ENCODE measurements at regions not wholly inside any gene's neighbourhood (a gene's known extent, or its start where the extent isn't known, plus 50 kb on each side); places are given as distances from the start of the nearest gene placed in this dataset.
"Not testable (repeated sequence)": the region's sequence is repeated elsewhere in the genome, so short reads cannot be mapped to it uniquely, and the experiment has no call there.

- no peaks in the 10 kb centered on the region for H3K9me3 ChIP-seq
- no peaks in the 10 kb centered on the region for H3K36me3 ChIP-seq
- TF ChIP-seq, protein P1, sequence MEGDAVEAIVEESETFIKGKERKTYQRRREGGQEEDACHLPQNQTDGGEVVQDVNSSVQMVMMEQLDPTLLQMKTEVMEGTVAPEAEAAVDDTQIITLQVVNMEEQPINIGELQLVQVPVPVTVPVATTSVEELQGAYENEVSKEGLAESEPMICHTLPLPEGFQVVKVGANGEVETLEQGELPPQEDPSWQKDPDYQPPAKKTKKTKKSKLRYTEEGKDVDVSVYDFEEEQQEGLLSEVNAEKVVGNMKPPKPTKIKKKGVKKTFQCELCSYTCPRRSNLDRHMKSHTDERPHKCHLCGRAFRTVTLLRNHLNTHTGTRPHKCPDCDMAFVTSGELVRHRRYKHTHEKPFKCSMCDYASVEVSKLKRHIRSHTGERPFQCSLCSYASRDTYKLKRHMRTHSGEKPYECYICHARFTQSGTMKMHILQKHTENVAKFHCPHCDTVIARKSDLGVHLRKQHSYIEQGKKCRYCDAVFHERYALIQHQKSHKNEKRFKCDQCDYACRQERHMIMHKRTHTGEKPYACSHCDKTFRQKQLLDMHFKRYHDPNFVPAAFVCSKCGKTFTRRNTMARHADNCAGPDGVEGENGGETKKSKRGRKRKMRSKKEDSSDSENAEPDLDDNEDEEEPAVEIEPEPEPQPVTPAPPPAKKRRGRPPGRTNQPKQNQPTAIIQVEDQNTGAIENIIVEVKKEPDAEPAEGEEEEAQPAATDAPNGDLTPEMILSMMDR (IDR thresholded peaks at IDR 0.05 in 4 of 5, conservative IDR thresholded peaks at IDR 0.05 in 1 of 5) = no peak
- TF ChIP-seq POLR2A (IDR thresholded peaks at IDR 0.05) = no peak
- intact Hi-C loops (cut with DNase I; ENCODE audit: low total_unique reads) (no loop called here), in situ Hi-C loops (cut with MboI; ENCODE audit: low sequenced_read_pairs in 4 of 4) (no loop called here)
- ATAC-seq (no peak), DNase-seq (no peak)
- no peak overlapping the region for H3K4me3 ChIP-seq
- H3K27me3 ChIP-seq = no peaks in the 10 kb centered on the region
- no peak overlapping the region for H3K27ac ChIP-seq
- peaks cover 0 to 4% of the 10 kb centered on the region in 2 donors for H3K4me1 ChIP-seq
Observed at GRCh38 chr1:192888574-192888973, 79.7 kb downstream of the RGS2 start.

GRCh38 chr1:192889082-192889481, 80.2 kb downstream of the RGS2 start:
- in situ Hi-C loops (cut with MboI; ENCODE audit: low sequenced_read_pairs in 4 of 4) = no loop called here

DNA sequence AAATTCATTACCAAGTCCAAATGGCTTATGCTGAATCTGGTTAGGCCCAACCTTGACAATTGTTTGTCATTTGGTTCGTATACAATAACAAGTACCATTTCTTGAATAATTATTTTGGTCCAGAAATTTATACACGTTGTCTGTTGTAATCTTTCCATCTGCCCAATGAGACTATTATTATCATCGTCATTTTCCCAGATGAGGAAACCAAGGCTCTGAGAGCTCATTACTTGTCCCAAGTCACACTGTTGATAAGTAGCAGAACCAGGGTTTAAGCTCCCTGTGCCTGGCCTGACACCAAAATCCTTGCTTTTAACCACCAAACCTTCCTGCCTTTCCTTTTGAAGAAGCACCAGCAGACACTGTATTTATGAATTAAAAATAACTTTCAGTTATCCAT, 81.3 kb downstream of the RGS2 start:
- ATAC-seq = no peak
- DNase-seq = no peak
- Histone ChIP-seq H3K27me3 (no peaks in the 10 kb centered on the region), H3K36me3 (no peaks in the 10 kb centered on the region), H3K4me3 (no peak overlapping the region), H3K27ac (no peak overlapping the region), H3K4me1 (peaks cover 0 to 4% of the 10 kb centered on the region in 2 donors), H3K9me3 (no peaks in the 10 kb centered on the region)
- no peak for TF ChIP-seq POLR2A (IDR thresholded peaks at IDR 0.05)
- TF ChIP-seq, protein P1 (IDR thresholded peaks at IDR 0.05 in 4 of 5, conservative IDR thresholded peaks at IDR 0.05 in 1 of 5) = no peak
- intact Hi-C loops (cut with DNase I; ENCODE audit: low total_unique reads) (no loop called here), in situ Hi-C loops (cut with MboI; ENCODE audit: low sequenced_read_pairs in 4 of 4) (no loop called here)

More at GRCh38 chr1:192889082-192889481, 80.2 kb downstream of the RGS2 start:
- H3K27me3 ChIP-seq = no peaks in the 10 kb centered on the region
- H3K9me3 ChIP-seq = no peaks in the 10 kb centered on the region
- H3K27ac ChIP-seq = no peak overlapping the region
- ATAC-seq (no peak), DNase-seq (no peak)
- H3K4me1 ChIP-seq = peaks cover 0 to 4% of the 10 kb centered on the region in 2 donors
- TF ChIP-seq POLR2A (IDR thresholded peaks at IDR 0.05) = no peak
- TF ChIP-seq, protein P1 (IDR thresholded peaks at IDR 0.05 in 4 of 5, conservative IDR thresholded peaks at IDR 0.05 in 1 of 5) = no peak
- H3K4me3 ChIP-seq = no peak overlapping the region
- no peaks in the 10 kb centered on the region for H3K36me3 ChIP-seq
- intact Hi-C loops (cut with DNase I; ENCODE audit: low total_unique reads) = no loop called here

DNA sequence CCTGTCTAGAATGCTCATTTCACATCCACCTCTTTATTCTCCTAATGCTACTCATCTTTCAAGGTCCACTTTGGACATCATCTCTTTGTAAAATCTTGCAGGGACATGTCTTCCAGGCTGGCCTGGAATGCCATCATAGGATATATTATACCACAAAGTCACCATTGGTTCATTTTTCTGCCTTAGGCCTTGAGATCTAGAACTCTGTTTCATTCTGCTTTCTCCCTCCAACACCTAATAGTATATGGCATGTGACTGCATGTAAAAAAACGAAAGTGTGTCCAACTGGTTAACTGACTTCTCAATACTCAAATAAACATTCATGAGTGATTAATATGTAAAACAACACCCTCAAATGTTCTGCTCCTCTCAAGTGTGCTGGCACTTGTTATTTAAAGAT, 84.1 kb downstream of the RGS2 start:
- no peak for TF ChIP-seq POLR2A (IDR thresholded peaks at IDR 0.05)
- TF ChIP-seq, protein P1 (IDR thresholded peaks at IDR 0.05 in 4 of 5, conservative IDR thresholded peaks at IDR 0.05 in 1 of 5) = no peak
- Histone ChIP-seq H3K27me3 (no peaks in the 10 kb centered on the region), H3K4me1 (peaks cover 0 to 4% of the 10 kb centered on the region in 2 donors), H3K9me3 (no peaks in the 10 kb centered on the region), H3K27ac (no peak overlapping the region), H3K4me3 (no peak overlapping the region), H3K36me3 (no peaks in the 10 kb centered on the region)
- ATAC-seq (no peak), DNase-seq (no peak)
- intact Hi-C loops (cut with DNase I; ENCODE audit: low total_unique reads) (no loop called here), in situ Hi-C loops (cut with MboI; ENCODE audit: low sequenced_read_pairs in 4 of 4) (no loop called here)

GRCh38 chr1:192895487-192895886, 86.6 kb downstream of the RGS2 start:
- not testable (repeated sequence) for H3K9me3 ChIP-seq, H3K4me1 ChIP-seq, H3K36me3 ChIP-seq

More at GRCh38 chr1:192895487-192895886, 86.6 kb downstream of the RGS2 start:
- H3K27ac ChIP-seq; DNase-seq; in situ Hi-C loops (cut with MboI; ENCODE audit: low sequenced_read_pairs in 4 of 4); intact Hi-C loops (cut with DNase I; ENCODE audit: low total_unique reads); H3K4me3 ChIP-seq; ATAC-seq; H3K27me3 ChIP-seq: not testable (repeated sequence)
